Liver (tissue), 8 donors: ENCODE measurements at regions not wholly inside any gene's neighbourhood (a gene's known extent, or its start where the extent isn't known, plus 50 kb on each side); places are given as distances from the start of the nearest gene placed in this dataset.

Experiments used
- DNase-seq: peaks from one replicate; pipeline ENCODE4 v3.0.0-alpha.2; 2017; ENCODE audit warnings: low spot score
- H3K27ac ChIP-seq, 2 donors: one replicate each; pipeline ENCODE4 v1.7.0; 2013; ENCODE audit warnings: inconsistent platforms in 2 of 2, low read length in 2 of 2, control low read depth in 1 of 2, low read depth in 1 of 2, mild to moderate bottlenecking in 1 of 2
- H3K27me3 ChIP-seq, 4 donors: one replicate each; pipeline versions ENCODE4 v1.6.1 to v1.7.0; 2013; ENCODE audit warnings: low read length in 3 of 4, inconsistent platforms in 1 of 4, mild to moderate bottlenecking in 1 of 4, moderate library complexity in 1 of 4; ENCODE audit not compliant: control insufficient read depth in 4 of 4, insufficient read depth in 4 of 4
- H3K36me3 ChIP-seq, 4 donors: one replicate each; pipeline versions ENCODE4 v1.6.1 to v1.7.0; 2013; ENCODE audit warnings: low read length in 3 of 4, mild to moderate bottlenecking in 3 of 4, low read depth in 1 of 4, moderate library complexity in 1 of 4; ENCODE audit not compliant: control insufficient read depth in 4 of 4, insufficient read depth in 3 of 4
- H3K4me1 ChIP-seq, 4 donors: one replicate each; pipeline versions ENCODE4 v1.6.1 to v1.7.0; 2013; ENCODE audit warnings: low read length in 3 of 4, mild to moderate bottlenecking in 3 of 4, moderate library complexity in 1 of 4; ENCODE audit not compliant: control insufficient read depth in 4 of 4, insufficient read depth in 4 of 4
- H3K4me3 ChIP-seq, 3 donors: one replicate each; pipeline versions ENCODE4 v1.6.1 to v1.7.0; 2013; ENCODE audit warnings: low read length in 3 of 3, control low read depth in 1 of 3, low read depth in 1 of 3, mild to moderate bottlenecking in 1 of 3
- H3K9ac ChIP-seq, 2 donors: one replicate each; pipeline ENCODE4 v1.7.0; 2013; ENCODE audit warnings: low read length in 2 of 2, mild to moderate bottlenecking in 2 of 2, moderate library complexity in 2 of 2, control low read depth in 1 of 2, low read depth in 1 of 2
- H3K9me3 ChIP-seq, 4 donors: one replicate each; pipeline versions ENCODE4 v1.6.1 to v1.7.0; 2013; ENCODE audit warnings: low read length in 3 of 4; ENCODE audit not compliant: control insufficient read depth in 4 of 4
- ATF3 ChIP-seq: IDR thresholded peaks from 2 replicates; pipeline ENCODE4 v1.6.1; 2016; ENCODE audit warnings: antibody characterized with exemption
- CTCF ChIP-seq: fragments of 150-350 bp; IDR thresholded peaks from 2 replicates; pipeline ENCODE4 v1.5.1; 2017; ENCODE audit warnings: improper control_type of control experiment, low read depth, low read length; ENCODE audit not compliant: missing input control
- EGR1 ChIP-seq, 2 donors: IDR thresholded peaks; 2 replicates each; pipeline ENCODE4 v1.6.1; 2016 to 2018; ENCODE audit warnings: antibody characterized with exemption in 2 of 2, low read depth in 2 of 2
- FOXA2 ChIP-seq: IDR thresholded peaks from 2 replicates; pipeline ENCODE4 v1.6.1; 2016; ENCODE audit warnings: antibody characterized with exemption
- GABPA ChIP-seq, 2 donors: IDR thresholded peaks in 1 of 2; conservative IDR thresholded peaks in 1 of 2; 2 replicates each; pipeline ENCODE4 v1.6.1; 2016; ENCODE audit warnings: antibody characterized with exemption in 2 of 2, mild to moderate bottlenecking in 1 of 2, moderate library complexity in 1 of 2
- HNF4A ChIP-seq, 2 donors: conservative IDR thresholded peaks; 2 replicates each; pipeline ENCODE4 v1.6.1; 2016; ENCODE audit warnings: antibody characterized with exemption in 2 of 2, mild to moderate bottlenecking in 2 of 2
- HNF4G ChIP-seq: IDR thresholded peaks from 2 replicates; pipeline ENCODE4 v1.6.1; 2016; ENCODE audit warnings: antibody characterized with exemption
- JUND ChIP-seq, 2 donors: IDR thresholded peaks; 2 replicates each; pipeline ENCODE4 v1.6.1; 2016; ENCODE audit warnings: antibody characterized with exemption in 2 of 2
- MAX ChIP-seq: IDR thresholded peaks from 2 replicates; pipeline ENCODE4 v1.6.1; 2016; ENCODE audit warnings: antibody characterized with exemption
- RAD21 ChIP-seq, 2 donors: IDR thresholded peaks; 2 replicates each; pipeline ENCODE4 v1.6.1; 2016; ENCODE audit warnings: antibody characterized with exemption in 2 of 2, mild to moderate bottlenecking in 2 of 2
- SP1 ChIP-seq: IDR thresholded peaks from 2 replicates; pipeline ENCODE4 v1.6.1; 2018; ENCODE audit warnings: antibody characterized with exemption, mild to moderate bottlenecking
- TAF1 ChIP-seq: conservative IDR thresholded peaks from 2 replicates; pipeline ENCODE4 v1.6.1; 2016; ENCODE audit warnings: antibody characterized with exemption, mild to moderate bottlenecking
- YY1 ChIP-seq: IDR thresholded peaks from 2 replicates; pipeline ENCODE4 v1.6.1; 2016; ENCODE audit warnings: antibody characterized with exemption, mild to moderate bottlenecking
- whole genome bisulfite sequencing: extraction: QIAGEN DNeasy Blood & Tissue Kit; methylation state at CpG from one replicate; pipeline ENCODE4 v1.1.7; 2013; 5-methylcytosine and 5-hydroxymethylcytosine counted together
- donor health status: healthy.
- donor health status: healthy.
- donor health status: healthy.
- donor health status: healthy.
- donor health status: healthy.

- no peak overlapping the region for H3K27ac ChIP-seq
- DNase-seq, result no peak
- no peak overlapping the region for H3K9ac ChIP-seq
- no peaks in the 10 kb centered on the region for H3K4me1 ChIP-seq
- H3K36me3 ChIP-seq, result no peaks in the 10 kb centered on the region
- no peak overlapping the region for H3K4me3 ChIP-seq
- no peaks in the 10 kb centered on the region for H3K27me3 ChIP-seq
- peaks cover 0 to 9% (median 0%) of the 10 kb centered on the region in 4 donors for H3K9me3 ChIP-seq
- WGBS, result 65% methylated on average over 2 of the region's 2 CpGs
- TF ChIP-seq TAF1 (no peak), SP1 (no peak), ATF3 (no peak), JUND (IDR thresholded peaks at IDR 0.05) (no peak), RAD21 (IDR thresholded peaks at IDR 0.05) (no peak), FOXA2 (no peak)
These were observed 353.7 kb upstream of the NCAM2 start for GRCh38 chr21:20644552-20644951.

- H3K4me3 ChIP-seq, result no peak overlapping the region
- H3K36me3 ChIP-seq, result no peaks in the 10 kb centered on the region
- no peaks in the 10 kb centered on the region for H3K4me1 ChIP-seq
- no peak for DNase-seq
- H3K9me3 ChIP-seq, result peaks cover 0 to 9% (median 0%) of the 10 kb centered on the region in 4 donors
- no peaks in the 10 kb centered on the region for H3K27me3 ChIP-seq
- TF ChIP-seq MAX, result no peak
- no peak for TF ChIP-seq EGR1 (IDR thresholded peaks at IDR 0.05; ENCODE audit: low read depth in 2 of 2)
- TF ChIP-seq JUND (IDR thresholded peaks at IDR 0.05), result no peak
- TF ChIP-seq HNF4G, result no peak
- TF ChIP-seq HNF4A (conservative IDR thresholded peaks at IDR 0.05), result no peak
- TF ChIP-seq GABPA (IDR thresholded peaks at IDR 0.05 in 1 of 2, conservative IDR thresholded peaks at IDR 0.05 in 1 of 2), result no peak
- no peak for TF ChIP-seq CTCF
- no peak for TF ChIP-seq ATF3
- TF ChIP-seq YY1, result no peak
- no peak for TF ChIP-seq RAD21 (IDR thresholded peaks at IDR 0.05)
- no peak overlapping the region for H3K27ac ChIP-seq
- WGBS, result 79% methylated on average over 5 of the region's 5 CpGs
- H3K9ac ChIP-seq, result no peak overlapping the region
These were observed 352.9 kb upstream of the NCAM2 start for GRCh38 chr21:20645344-20645743.

- TF ChIP-seq GABPA (IDR thresholded peaks at IDR 0.05 in 1 of 2, conservative IDR thresholded peaks at IDR 0.05 in 1 of 2), result no peak
- WGBS, result 83% methylated on average over 7 of the region's 7 CpGs
- no peaks in the 10 kb centered on the region for H3K4me1 ChIP-seq
- DNase-seq, result no peak
- H3K4me3 ChIP-seq, result no peak overlapping the region
- no peaks in the 10 kb centered on the region for H3K27me3 ChIP-seq
- peaks cover 0 to 9% (median 0%) of the 10 kb centered on the region in 4 donors for H3K9me3 ChIP-seq
- no peak overlapping the region for H3K9ac ChIP-seq
- no peaks in the 10 kb centered on the region for H3K36me3 ChIP-seq
- H3K27ac ChIP-seq, result no peak overlapping the region
These were observed 351.6 kb upstream of the NCAM2 start for GRCh38 chr21:20646431-20647165.
